ENCODE measurements at regions not wholly inside any gene's neighbourhood (a gene's known extent, or its start where the extent isn't known, plus 50 kb on each side); places are given as distances from the start of the nearest gene placed in this dataset.

- DNase-seq (ENCODE audit: low read depth in 2 of 2) = no peak
Observed at GRCh38 chr2:118322406-118322805, 234.1 kb downstream of the INSIG2 start.

- DNase-seq (ENCODE audit: low read depth in 2 of 2) = no peak
Observed at GRCh38 chr2:118321432-118322105, 233.3 kb downstream of the INSIG2 start.

GRCh38 chr2:118320658-118321057 lies 232.4 kb downstream of the INSIG2 start:
- DNase-seq (ENCODE audit: low read depth in 2 of 2) = no peak

- no peak for DNase-seq (ENCODE audit: low read depth in 2 of 2)
Observed at GRCh38 chr2:118320196-118320595, 231.9 kb downstream of the INSIG2 start.

- DNase-seq (ENCODE audit: low read depth in 2 of 2) = no peak
Observed at GRCh38 chr2:118319271-118319684, 231.0 kb downstream of the INSIG2 start.

GRCh38 chr2:118315606-118316005 lies 227.3 kb downstream of the INSIG2 start:
- no peak for DNase-seq (ENCODE audit: low read depth in 2 of 2)

- no peak for DNase-seq (ENCODE audit: low read depth in 2 of 2)
Observed at GRCh38 chr2:118312969-118313756, 224.9 kb downstream of the INSIG2 start.

GRCh38 chr2:118310681-118311429 lies 222.6 kb downstream of the INSIG2 start:
- DNase-seq (ENCODE audit: low read depth in 2 of 2) = no peak

GRCh38 chr2:118309946-118310680 lies 221.8 kb downstream of the INSIG2 start:
- peak; percentile 39 to 41 for DNase-seq (ENCODE audit: low read depth in 2 of 2)

GRCh38 chr2:118309257-118309945 lies 221.1 kb downstream of the INSIG2 start:
- DNase-seq (ENCODE audit: low read depth in 2 of 2) = no peak

- DNase-seq (ENCODE audit: low read depth in 2 of 2) = no peak
Observed at GRCh38 chr2:118307864-118308263, 219.6 kb downstream of the INSIG2 start.

GRCh38 chr2:118301248-118301647 lies 213.0 kb downstream of the INSIG2 start:
- DNase-seq (ENCODE audit: low read depth in 2 of 2) = no peak

- no peak for DNase-seq (ENCODE audit: low read depth in 2 of 2)
Observed at GRCh38 chr2:118300832-118301231, 212.6 kb downstream of the INSIG2 start.

GRCh38 chr2:118296663-118297062 lies 208.4 kb downstream of the INSIG2 start:
- no peak for DNase-seq (ENCODE audit: low read depth in 2 of 2)

- no peak for DNase-seq (ENCODE audit: low read depth in 2 of 2)
Observed at GRCh38 chr2:118295592-118296390, 207.5 kb downstream of the INSIG2 start.

- no peak for DNase-seq (ENCODE audit: low read depth in 2 of 2)
Observed at GRCh38 chr2:118294063-118294462, 205.8 kb downstream of the INSIG2 start.

GRCh38 chr2:118292991-118293390 lies 204.7 kb downstream of the INSIG2 start:
- no peak for DNase-seq (ENCODE audit: low read depth in 2 of 2)

- DNase-seq (ENCODE audit: low read depth in 2 of 2) = no peak
Observed at GRCh38 chr2:118291251-118291880, 203.1 kb downstream of the INSIG2 start.

- DNase-seq (ENCODE audit: low read depth in 2 of 2) = no peak
Observed at GRCh38 chr2:118290411-118291250, 202.4 kb downstream of the INSIG2 start.
